GM23248 (cell line): ENCODE measurements at regions not wholly inside any gene's neighbourhood (a gene's known extent, or its start where the extent isn't known, plus 50 kb on each side); places are given as distances from the start of the nearest gene placed in this dataset.

ENCODE experiments used
- EZH2 ChIP-seq: fragments of 200-600 bp; sonication (generic); IDR thresholded peaks from 2 replicates; pipeline ENCODE4 v1.6.1; 2018; ENCODE audit warnings: antibody characterized with exemption, mild to moderate bottlenecking; ENCODE audit not compliant: insufficient read depth, poor library complexity, severe bottlenecking
- EZH2phosphoT487 ChIP-seq: fragments of 200-600 bp; sonication (generic); IDR thresholded peaks from 2 replicates; pipeline ENCODE4 v1.6.1; 2018; ENCODE audit warnings: antibody characterized with exemption, moderate library complexity, mild to moderate bottlenecking, low read depth; ENCODE audit not compliant: insufficient read depth

- TF ChIP-seq EZH2 (no peak), EZH2phosphoT487 (no peak)
Observed at GRCh38 chr16:50436271-50436670, 67.5 kb upstream of the BRD7 start.
